Gastroesophageal sphincter (tissue), 3 donors: ENCODE measurements at regions not wholly inside any gene's neighbourhood (a gene's known extent, or its start where the extent isn't known, plus 50 kb on each side); places are given as distances from the start of the nearest gene placed in this dataset.

Source experiments
- CTCF ChIP-seq, 4 experiments: fragments of 200-600 bp in 2 of 4; fragments of 450-650 bp in 2 of 4; sonication (generic) in 1 of 4; IDR thresholded peaks; one replicate each; pipeline ENCODE4 v1.5.1; 2017 to 2019; ENCODE audit warnings: antibody characterized with exemption in 4 of 4, mild to moderate bottlenecking in 2 of 4, moderate library complexity in 2 of 4
- EP300 ChIP-seq: sonication (generic); formaldehyde crosslinking; IDR thresholded peaks from one replicate; pipeline ENCODE4 v1.6.1; 2017; ENCODE audit warnings: antibody characterized with exemption, mild to moderate bottlenecking

- TF ChIP-seq CTCF (IDR thresholded peaks at IDR 0.05) (no peak), EP300 (no peak)
These were observed 72.6 kb upstream of the OR5AK2 start for GRCh38 chr11:56916162-56916561.
